ENCODE measurements at regions not wholly inside any gene's neighbourhood (a gene's known extent, or its start where the extent isn't known, plus 50 kb on each side); places are given as distances from the start of the nearest gene placed in this dataset.

GRCh38 chr1:195076682-195077081, 1531.6 kb downstream of the KCNT2 start:
- TF ChIP-seq ZFX (IDR thresholded peaks at IDR 0.05; ENCODE audit: borderline replicate concordance): no peak
- TF ChIP-seq, protein P1, sequence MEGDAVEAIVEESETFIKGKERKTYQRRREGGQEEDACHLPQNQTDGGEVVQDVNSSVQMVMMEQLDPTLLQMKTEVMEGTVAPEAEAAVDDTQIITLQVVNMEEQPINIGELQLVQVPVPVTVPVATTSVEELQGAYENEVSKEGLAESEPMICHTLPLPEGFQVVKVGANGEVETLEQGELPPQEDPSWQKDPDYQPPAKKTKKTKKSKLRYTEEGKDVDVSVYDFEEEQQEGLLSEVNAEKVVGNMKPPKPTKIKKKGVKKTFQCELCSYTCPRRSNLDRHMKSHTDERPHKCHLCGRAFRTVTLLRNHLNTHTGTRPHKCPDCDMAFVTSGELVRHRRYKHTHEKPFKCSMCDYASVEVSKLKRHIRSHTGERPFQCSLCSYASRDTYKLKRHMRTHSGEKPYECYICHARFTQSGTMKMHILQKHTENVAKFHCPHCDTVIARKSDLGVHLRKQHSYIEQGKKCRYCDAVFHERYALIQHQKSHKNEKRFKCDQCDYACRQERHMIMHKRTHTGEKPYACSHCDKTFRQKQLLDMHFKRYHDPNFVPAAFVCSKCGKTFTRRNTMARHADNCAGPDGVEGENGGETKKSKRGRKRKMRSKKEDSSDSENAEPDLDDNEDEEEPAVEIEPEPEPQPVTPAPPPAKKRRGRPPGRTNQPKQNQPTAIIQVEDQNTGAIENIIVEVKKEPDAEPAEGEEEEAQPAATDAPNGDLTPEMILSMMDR (IDR thresholded peaks at IDR 0.05): no peak
- no peak overlapping the region for H3K27ac ChIP-seq

GRCh38 chr1:195075973-195076372, 1532.3 kb downstream of the KCNT2 start:
- H3K27ac ChIP-seq: no peak overlapping the region
- TF ChIP-seq, protein P1 (IDR thresholded peaks at IDR 0.05): no peak
- TF ChIP-seq ZFX (IDR thresholded peaks at IDR 0.05; ENCODE audit: borderline replicate concordance): no peak

- H3K27ac ChIP-seq: no peak overlapping the region
- TF ChIP-seq ZFX (IDR thresholded peaks at IDR 0.05; ENCODE audit: borderline replicate concordance): no peak
- TF ChIP-seq, protein P1 (IDR thresholded peaks at IDR 0.05): no peak
Observed at GRCh38 chr1:195071461-195071860, 1536.8 kb downstream of the KCNT2 start.

DNA sequence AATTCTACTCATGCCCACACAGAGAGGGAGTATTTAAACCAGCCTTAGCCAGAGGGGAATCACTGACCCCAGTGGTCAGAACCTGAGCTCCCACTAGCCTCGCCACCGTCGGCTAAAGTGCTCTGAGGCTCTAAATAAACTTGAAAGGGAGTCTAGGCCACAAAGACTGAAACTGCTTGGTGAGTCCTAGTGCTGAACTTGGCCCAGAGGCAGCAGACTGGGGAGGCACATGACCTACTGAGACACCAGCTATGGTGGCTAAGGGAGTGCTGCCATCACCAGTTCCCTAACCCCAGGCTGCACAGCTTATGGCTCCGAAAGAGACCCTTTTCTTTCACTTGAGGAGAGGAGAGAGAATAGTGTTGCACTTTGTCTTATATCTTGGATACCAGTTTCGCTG, 1542.8 kb downstream of the KCNT2 start:
- TF ChIP-seq, protein P1 (IDR thresholded peaks at IDR 0.05): no peak
- no peak for TF ChIP-seq ZFX (IDR thresholded peaks at IDR 0.05; ENCODE audit: borderline replicate concordance)
- no peak overlapping the region for H3K27ac ChIP-seq

- TF ChIP-seq ZFX (IDR thresholded peaks at IDR 0.05; ENCODE audit: borderline replicate concordance): no peak
- TF ChIP-seq, protein P1 (IDR thresholded peaks at IDR 0.05): no peak
- H3K27ac ChIP-seq: no peak overlapping the region
Observed at GRCh38 chr1:195064358-195064757, 1543.9 kb downstream of the KCNT2 start.

DNA sequence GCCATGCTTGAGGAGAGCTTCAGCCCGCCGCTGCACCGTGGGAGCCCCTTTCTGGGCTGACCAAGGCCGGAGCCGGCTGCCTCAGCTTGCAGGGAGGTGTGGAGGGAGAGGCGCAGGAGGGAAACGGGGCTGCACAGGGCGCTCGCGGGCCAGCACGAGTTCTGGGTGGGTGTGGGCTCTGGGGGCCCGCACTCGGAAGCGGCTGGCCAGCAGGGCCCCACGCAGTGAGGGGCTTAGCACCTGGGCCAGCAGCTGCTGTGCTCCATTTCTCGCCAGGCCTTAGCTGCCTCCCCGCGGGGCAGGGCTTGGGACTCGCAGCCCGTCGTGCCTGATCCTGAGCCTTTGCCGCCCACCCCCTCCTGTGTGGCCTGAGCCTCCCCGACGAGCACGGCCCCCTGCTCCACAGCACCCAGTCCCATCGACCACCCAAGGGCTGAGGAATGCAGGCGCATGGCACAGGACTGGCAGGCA, 1554.0 kb downstream of the KCNT2 start:
- TF ChIP-seq ZFX (IDR thresholded peaks at IDR 0.05; ENCODE audit: borderline replicate concordance): no peak
- TF ChIP-seq, protein P1 (IDR thresholded peaks at IDR 0.05): no peak
- no peak overlapping the region for H3K27ac ChIP-seq

- TF ChIP-seq, protein P1 (IDR thresholded peaks at IDR 0.05): no peak
- TF ChIP-seq ZFX (IDR thresholded peaks at IDR 0.05; ENCODE audit: borderline replicate concordance): no peak
Observed at GRCh38 chr1:195053478-195053877, 1554.8 kb downstream of the KCNT2 start.

More at GRCh38 chr1:195053478-195053877, 1554.8 kb downstream of the KCNT2 start:
- no peak overlapping the region for H3K27ac ChIP-seq

Data from 22Rv1 (cell line).